Activated CD8-positive, alpha-beta memory T cell treated with anti-CD3 and anti-CD28 coated beads, Interleukin-2, amount 50 U/mL, for 48 hours (primary cell): ENCODE measurements at regions not wholly inside any gene's neighbourhood (a gene's known extent, or its start where the extent isn't known, plus 50 kb on each side); places are given as distances from the start of the nearest gene placed in this dataset.
"Not testable (repeated sequence)": the region's sequence is repeated elsewhere in the genome, so short reads cannot be mapped to it uniquely, and the experiment has no call there.

ENCODE experiments used
- DNase-seq: peaks from one replicate; pipeline ENCODE4 v3.0.0-alpha.2; 2020

DNA sequence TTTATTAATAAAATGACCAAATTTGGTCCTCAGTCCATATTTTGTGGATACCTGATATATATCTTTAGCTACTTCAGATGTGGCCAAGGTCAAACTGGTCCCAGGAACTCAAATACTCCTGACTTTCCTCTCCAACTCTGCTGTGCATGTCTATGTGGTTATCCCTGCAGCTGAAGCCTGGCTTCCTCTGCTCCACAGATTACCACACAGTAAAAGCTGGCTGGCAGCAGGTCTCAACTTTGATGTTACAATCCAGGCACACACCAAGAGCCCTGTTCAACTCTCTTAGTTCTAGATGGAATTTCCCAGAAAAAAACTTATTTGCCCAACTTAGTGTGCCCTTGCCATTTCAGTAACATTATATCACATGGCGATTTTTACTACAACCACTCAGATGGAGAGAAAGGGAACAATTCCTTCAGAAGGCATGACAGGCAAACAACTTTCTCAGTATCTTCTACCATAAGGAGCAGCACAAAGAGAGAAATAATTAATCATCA lies 479.5 kb downstream of the PLPP3 start:
- no peak for DNase-seq

GRCh38 chr1:56098946-56099345 lies 480.4 kb downstream of the PLPP3 start:
- DNase-seq: no peak

- no peak for DNase-seq
Observed at GRCh38 chr1:56097713-56098112, 481.6 kb downstream of the PLPP3 start.

- DNase-seq: no peak
Observed at GRCh38 chr1:56095696-56096665, 483.4 kb downstream of the PLPP3 start.

DNA sequence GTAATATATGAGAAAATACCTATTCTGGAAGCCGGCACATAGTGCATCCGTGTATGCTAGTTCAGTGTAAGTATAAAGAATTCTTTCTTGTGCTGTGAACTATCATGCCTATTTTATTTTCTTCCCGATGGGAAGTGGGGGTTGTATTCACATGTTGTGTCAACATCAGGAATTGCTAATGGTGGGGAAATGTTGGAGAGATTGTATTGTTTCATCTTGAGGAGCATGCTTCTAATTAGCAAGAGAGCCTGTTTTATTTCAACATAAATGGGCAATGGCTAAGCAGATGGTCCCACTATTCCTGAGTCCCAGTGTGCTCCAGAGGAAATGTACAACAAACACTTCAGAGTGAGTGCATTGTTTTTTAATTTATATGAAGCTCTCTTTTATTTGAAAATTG lies 485.2 kb downstream of the PLPP3 start:
- DNase-seq: no peak

GRCh38 chr1:56092684-56093570 lies 486.4 kb downstream of the PLPP3 start:
- no peak for DNase-seq

DNA sequence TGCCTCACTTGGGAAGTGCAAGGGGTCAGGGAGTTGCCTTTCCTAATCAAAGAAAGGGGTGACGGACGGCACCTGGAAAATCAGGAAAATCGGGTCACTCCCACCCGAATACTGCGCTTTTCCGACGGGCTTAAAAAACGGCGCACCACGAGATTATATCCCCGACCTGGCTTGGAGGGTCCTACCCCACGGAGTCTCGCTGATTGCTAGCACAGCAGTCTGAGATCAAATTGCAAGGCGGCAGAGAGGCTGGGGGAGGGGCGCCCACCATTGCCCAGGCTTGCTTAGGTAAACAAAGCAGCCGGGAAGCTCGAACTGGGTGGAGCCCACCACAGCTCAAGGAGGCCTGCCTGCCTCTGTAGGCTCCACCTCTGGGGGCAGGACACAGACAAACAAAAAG lies 489.5 kb downstream of the PLPP3 start:
- DNase-seq: not testable (repeated sequence)

DNA sequence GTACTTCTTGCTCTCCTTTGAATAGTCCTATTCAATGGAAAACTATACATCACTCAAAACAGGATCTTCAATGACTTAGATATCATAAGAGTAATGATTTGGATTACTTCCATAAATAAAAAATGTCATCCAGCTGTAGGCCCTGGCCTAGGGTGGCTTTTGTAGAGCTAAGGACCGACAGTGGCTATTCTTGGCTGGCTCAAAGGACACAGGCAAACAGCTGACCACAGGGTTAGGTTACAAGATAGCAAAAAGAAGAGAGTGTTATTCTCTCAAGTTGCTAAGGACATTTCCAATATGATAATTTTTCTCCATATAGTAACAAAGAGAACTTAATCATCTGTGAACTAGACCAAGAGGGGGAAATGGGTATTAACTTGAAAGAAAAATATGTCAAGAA lies 495.1 kb downstream of the PLPP3 start:
- DNase-seq: no peak

GRCh38 chr1:56081736-56082135 lies 497.6 kb downstream of the PLPP3 start:
- no peak for DNase-seq

- no peak for DNase-seq
Observed at GRCh38 chr1:56081173-56081572, 498.2 kb downstream of the PLPP3 start.

DNA sequence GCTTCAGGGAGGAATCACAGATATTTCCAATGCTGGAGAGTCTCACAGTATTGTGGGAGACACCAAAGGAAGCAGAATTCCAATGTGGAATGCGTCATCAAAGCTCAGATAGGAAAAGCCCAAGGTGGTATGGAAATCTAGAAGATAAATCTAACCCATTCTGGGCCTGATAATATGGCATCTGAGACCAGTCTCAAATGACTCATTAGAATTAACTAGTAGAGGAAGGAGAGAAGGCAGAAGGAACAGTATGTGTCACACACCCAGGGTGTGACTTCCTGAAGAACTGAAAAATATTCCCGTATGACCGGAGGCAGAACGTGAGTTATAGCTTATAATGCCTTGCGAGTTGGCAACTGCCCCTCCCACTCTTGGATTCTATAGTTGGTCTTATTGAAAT lies 499.2 kb downstream of the PLPP3 start:
- DNase-seq: no peak

- DNase-seq: no peak
Observed at GRCh38 chr1:56079391-56079790, 500.0 kb downstream of the PLPP3 start.

GRCh38 chr1:56077206-56077605 lies 502.2 kb downstream of the PLPP3 start:
- DNase-seq: no peak

DNA sequence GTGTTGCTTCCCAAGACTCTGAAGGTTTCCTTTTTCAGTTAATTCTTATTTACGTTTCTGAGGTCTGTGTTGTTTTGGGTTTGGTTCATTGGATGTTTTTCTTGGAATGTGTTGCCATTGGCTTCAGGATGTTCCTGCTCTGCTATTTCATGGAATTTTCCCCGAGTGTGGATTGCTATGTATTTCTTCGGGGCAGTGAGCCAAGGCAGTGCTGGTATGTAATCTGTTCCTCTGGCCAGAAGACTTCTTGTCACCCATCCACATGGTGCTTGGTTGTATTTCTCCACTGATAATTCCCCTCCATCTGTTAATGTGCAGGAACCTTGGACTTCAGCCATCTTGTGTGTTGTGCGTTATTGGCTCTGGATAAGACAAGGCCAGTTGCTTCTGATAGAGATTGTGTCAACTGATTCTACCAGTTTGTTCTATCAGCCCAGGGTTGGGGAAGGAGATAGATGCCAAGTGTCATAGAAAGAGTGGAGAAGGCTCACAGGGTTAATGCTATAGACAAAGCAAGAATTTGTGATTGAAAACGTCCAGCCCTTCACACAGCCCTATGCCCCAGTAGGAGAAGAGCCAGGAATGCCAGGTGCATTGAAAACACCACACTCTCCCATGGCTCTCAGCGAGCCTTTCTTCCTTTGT lies 505.2 kb downstream of the PLPP3 start:
- no peak for DNase-seq

DNA sequence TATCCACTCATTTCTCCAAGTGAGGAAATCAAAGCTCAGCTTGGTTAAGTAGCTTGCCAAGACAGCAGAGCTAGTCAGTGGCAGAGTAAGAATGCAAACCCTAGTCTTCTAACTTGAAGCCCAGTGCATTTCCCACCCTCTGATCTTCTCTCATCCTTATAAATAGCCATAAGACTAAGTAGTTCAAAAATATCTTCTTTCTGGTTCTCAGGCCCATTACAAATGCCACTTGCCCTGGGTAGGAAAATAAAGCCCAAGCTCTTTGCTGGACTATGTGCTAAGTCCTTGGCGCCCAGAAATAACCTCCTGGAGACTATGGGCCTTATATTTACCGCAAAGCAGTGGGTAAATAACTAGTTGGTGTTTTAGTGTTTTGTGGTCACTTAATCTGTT lies 505.8 kb downstream of the PLPP3 start:
- DNase-seq: no peak

DNA sequence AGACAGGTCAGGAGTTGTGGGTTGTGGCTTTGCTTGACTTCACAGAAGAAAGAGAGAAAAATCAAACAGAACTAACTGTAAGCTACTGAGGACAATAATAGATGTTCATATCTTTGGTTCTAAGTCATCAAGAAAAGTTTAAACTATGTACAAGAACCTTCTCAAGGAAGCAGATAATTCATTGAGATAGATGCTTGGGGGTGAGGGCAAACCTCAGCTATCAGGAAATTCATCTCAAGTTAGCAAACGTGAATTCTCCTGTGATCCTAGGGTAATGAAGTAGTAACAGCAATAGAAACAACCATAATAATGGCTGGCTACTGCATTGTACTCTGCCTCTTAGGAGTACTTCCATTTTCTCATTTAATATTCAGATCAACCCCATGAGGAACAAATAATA lies 506.2 kb downstream of the PLPP3 start:
- no peak for DNase-seq

DNA sequence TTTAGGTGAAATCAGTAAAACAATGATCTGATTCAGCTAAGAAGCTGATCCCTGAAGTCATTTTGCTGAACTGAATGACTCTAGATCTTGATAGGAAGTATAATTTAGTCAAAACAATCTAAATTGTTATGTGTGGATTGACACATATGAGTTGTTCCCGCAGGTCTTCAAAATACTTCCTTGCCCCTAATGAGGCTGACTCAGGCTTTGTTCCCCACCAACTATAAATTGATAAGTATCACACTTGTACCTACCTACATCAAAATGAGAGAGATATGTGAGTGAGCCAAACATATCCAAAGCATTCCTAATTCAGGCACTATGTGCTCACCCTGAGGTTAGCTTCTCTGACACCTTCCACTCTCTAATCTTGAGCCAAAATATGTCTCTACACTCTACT lies 507.1 kb downstream of the PLPP3 start:
- no peak for DNase-seq

DNA sequence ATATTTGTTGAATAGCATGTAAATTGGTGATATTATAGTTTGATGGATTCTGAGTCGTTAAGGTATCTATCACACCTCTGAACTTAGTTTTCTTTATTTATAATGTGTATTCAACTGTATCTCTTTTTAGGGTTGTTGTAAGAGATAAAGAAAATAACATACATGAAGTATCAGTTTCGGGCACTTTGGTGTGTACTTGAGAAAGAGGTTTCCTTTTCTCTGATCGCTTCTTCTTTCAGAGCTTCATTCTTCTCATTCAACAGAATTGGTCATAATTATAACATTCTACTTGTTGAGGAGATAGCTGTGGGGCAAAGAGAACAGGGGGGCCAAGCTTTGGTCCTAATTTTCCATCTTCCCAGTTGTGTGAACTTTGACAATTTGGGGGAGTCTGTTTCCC lies 508.0 kb downstream of the PLPP3 start:
- DNase-seq: no peak

- no peak for DNase-seq
Observed at GRCh38 chr1:56070601-56071000, 508.8 kb downstream of the PLPP3 start.

DNA sequence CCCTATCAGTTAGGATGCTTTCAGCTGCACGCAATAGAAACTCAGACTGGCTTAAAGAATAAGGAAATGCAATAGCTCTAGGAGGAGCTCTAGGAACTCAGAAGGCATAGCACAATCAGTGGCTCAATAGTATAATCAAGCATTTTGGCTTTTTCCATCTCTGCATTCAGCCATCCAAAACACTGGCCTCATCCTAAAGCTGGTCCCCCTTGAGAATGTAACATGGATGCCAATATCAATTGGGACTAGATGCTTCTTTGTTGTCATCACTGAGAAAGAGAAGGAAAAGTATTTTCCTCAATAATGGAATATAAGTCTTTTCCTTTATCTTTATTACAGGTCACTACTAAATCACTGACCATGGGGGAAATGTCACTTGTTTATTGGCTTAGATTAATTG lies 509.5 kb downstream of the PLPP3 start:
- DNase-seq: no peak

DNA sequence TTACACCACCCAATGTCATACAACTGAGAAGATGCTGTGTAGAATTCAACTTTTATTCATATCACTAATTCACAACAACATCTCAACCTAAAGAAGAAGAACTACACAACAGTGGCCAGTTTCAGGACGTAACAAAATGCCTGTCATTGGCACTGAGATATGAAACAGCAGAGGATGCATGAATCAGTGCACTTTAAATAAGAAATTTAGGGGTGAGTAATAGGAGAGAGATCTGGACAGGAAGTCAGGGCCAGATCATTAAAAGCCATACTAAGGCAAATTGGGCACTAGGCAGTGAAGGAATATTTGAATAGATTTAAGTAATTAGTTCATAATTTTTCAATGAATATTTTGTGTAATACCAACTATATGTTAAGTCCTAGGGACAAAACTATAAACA lies 510.5 kb downstream of the PLPP3 start:
- DNase-seq: no peak

DNA sequence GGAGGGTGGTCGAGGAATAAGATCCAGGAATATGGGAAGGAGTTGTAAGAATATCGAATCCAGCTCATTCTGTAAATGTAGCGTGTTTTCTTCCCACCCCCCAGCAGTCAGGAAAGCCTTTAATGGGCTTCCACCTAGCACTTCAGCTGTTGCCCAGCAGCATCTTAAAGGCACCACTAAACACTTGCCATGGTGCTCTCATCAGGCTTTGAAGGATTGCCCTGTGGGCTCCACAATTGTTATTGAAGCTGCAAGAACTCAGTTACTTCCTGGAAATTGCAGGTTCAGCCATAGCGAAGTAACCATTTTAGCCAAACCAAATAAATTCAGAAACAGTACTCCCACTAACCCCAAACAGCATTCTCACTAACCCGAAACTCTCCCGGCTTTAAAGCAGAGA lies 511.2 kb downstream of the PLPP3 start:
- no peak for DNase-seq

DNA sequence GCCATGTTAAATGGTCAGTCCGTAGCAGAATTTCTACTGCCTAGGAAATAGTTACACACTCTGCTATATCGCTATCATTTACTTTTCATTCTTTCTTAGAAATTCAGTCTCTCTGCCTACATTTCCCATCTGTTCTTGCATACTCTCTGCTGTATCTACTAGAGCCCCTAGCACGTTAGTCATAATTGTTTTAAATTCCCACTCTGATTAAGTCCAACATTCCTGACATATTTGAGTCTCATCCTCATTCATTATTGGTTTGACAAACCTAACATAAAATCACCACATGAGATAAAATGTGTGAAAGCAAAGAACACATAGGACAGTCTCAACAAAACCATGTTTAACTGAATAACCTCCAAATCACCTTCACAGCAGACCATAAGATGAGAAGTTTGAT lies 513.6 kb downstream of the PLPP3 start:
- no peak for DNase-seq
